Rectal smooth muscle tissue (tissue), 1 donor: ENCODE measurements at regions not wholly inside any gene's neighbourhood (a gene's known extent, or its start where the extent isn't known, plus 50 kb on each side); places are given as distances from the start of the nearest gene placed in this dataset.

Source experiments
- H3K27ac ChIP-seq: one replicate; pipeline ENCODE4 v1.7.0; 2013; ENCODE audit warnings: low read depth, low read length, inconsistent platforms
- H3K27me3 ChIP-seq: one replicate; pipeline ENCODE4 v1.7.0; 2013; ENCODE audit warnings: low read length; ENCODE audit not compliant: control insufficient read depth, insufficient read depth
- H3K36me3 ChIP-seq: one replicate; pipeline ENCODE4 v1.7.0; 2013; ENCODE audit warnings: low read length; ENCODE audit not compliant: control insufficient read depth, insufficient read depth
- H3K4me1 ChIP-seq: one replicate; pipeline ENCODE4 v1.7.0; 2013; ENCODE audit warnings: low read length; ENCODE audit not compliant: control insufficient read depth, insufficient read depth
- H3K4me3 ChIP-seq: one replicate; pipeline ENCODE4 v1.7.0; 2013; ENCODE audit warnings: low read length
- H3K9ac ChIP-seq: one replicate; pipeline ENCODE4 v1.7.0; 2013; ENCODE audit warnings: low read length

DNA sequence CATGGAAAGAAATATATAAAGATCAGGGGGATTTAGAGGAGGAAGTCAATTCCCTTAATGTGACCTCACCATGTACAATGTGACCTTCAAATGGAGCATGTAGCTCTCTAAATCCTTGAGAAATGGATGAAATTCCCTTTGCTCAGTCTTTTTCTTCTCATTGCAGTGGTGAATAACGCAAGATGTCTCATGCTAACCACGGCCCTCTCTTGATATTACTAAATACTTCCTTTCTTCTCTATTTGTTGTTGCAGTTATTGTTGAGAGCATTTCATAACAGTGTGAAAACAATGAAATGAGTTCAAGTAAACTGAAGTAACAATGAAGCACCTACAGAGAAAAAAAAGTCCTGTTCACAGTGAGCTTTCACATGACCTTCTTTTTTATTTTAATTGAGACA lies 55.6 kb downstream of the ZNF281 start:
- Histone ChIP-seq H3K27me3 (no peaks in the 10 kb centered on the region), H3K27ac (no peak overlapping the region), H3K4me3 (no peak overlapping the region), H3K36me3 (no peaks in the 10 kb centered on the region), H3K9ac (no peak overlapping the region), H3K4me1 (no peaks in the 10 kb centered on the region)

DNA sequence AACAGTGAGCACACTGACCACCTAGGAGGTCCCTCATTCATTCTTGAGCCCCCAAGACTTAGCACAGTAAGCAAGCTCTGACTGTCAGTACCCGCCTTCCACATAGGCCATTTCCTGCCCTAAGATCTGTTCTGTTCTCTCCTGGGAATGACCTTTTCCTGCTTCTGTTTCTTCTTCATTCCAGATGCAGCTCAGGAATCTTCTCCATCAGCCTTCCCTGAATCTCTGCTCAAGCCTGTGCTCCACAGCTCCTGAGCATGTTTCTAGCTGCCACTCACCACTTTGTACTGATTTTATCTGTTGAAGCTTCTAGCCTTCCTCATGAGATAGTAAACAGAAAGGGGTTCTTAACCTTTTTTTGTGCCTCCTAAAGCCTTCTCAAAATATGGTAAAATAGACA lies 56.6 kb downstream of the ZNF281 start:
- no peaks in the 10 kb centered on the region for H3K4me1 ChIP-seq
- no peak overlapping the region for H3K9ac ChIP-seq
- H3K4me3 ChIP-seq, result no peak overlapping the region
- H3K27me3 ChIP-seq, result no peaks in the 10 kb centered on the region
- no peaks in the 10 kb centered on the region for H3K36me3 ChIP-seq
- H3K27ac ChIP-seq, result no peak overlapping the region

DNA sequence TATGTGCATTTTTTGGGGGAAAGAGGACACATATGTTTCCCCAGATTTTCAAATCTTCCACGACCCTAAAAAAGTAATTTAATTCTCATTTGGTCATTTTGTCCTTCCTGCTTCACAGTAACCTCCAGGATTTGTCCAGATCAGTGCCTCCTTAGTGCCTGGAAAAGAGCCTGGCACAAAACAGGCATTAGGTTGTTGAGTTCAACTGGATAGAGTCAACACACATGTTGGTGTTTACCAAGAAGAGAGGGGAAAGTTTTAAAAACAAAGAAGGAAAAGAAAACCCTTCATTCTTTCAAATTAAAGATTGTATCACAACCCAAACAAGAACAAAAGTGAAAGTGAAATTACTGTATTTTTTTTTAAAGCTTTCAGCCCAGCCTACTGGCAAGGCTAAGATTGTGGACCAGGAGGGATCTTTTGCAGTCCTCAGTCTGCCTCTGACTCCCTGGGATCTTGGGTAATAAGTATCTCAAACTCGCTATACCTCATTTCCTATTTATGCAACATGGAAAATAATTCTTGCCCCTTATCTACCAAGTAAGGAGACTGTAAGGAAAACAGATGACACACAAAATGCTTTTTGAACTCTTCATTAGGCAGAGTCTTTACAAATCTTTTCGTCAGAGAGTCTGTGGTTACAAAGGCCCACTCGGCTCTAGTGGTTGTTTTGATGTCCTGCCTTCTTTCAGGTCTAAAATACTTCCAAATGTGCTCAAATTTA lies 57.8 kb downstream of the ZNF281 start:
- H3K4me1 ChIP-seq, result no peaks in the 10 kb centered on the region
- H3K27ac ChIP-seq, result peak overlapping the region; percentile 21
- no peak overlapping the region for H3K9ac ChIP-seq
- no peaks in the 10 kb centered on the region for H3K36me3 ChIP-seq
- H3K4me3 ChIP-seq, result peak overlapping the region; percentile 43
- H3K27me3 ChIP-seq, result no peaks in the 10 kb centered on the region

DNA sequence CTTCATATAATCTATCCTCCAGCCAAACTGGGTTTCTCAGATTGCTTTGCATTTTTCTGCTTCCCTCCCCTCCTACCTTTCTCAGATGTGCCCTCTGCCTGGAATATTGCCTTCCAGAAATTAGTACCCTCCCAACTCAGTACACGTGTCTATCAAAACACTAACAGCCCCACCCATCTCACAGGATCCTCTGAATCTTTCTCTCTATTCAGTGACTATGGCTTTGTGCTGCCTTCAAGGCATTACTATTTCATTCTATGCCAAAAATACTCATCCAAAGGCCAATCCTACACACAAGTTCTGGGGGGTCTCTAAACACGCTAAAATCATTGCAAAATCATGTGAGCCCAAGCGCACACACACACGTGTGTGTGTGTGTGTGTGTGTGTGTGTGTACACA lies 58.4 kb downstream of the ZNF281 start:
- Histone ChIP-seq H3K27me3 (no peaks in the 10 kb centered on the region), H3K4me3 (peak overlapping the region; percentile 43), H3K4me1 (no peaks in the 10 kb centered on the region), H3K9ac (no peak overlapping the region), H3K27ac (no peak overlapping the region), H3K36me3 (no peaks in the 10 kb centered on the region)

DNA sequence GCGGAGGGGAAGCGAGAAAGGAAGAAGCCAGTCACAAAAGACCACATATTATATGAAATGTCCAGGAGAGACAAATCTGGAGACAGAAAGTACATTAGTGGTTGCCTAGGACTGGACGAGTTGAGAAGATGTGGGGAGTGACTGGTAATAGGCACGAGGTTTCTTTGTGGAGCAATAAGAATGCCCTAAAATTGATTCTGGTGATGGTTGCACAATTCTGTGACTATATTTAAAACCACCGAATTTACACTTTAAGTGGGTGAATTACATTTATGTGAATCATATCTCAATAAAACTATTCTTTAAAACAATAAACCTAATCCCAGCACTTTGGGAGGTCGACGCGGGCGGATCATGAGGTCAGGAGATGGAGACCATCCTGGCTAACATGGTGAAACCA lies 63.1 kb downstream of the ZNF281 start:
- Histone ChIP-seq H3K36me3 (no peaks in the 10 kb centered on the region), H3K4me1 (no peaks in the 10 kb centered on the region), H3K27ac (no peak overlapping the region), H3K4me3 (no peak overlapping the region), H3K9ac (no peak overlapping the region), H3K27me3 (no peaks in the 10 kb centered on the region)

DNA sequence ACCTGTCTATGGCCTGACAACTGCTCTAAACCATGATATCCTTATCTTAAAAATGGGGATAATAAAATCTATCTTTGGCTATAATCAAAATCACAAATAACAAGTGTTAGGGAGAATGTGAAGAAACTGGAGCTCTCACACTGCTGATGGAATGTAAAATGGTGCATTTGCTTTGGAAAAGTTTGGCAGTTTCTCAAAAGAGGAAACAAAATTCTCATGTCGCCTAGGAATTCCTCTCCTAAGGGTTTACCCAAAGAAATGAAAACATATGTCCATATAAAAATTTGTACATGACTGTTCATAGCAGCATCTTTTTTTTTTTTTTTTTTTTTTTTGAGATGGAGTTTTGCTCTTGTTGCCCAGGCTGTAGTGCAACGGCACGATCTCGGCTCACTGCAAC lies 64.3 kb downstream of the ZNF281 start:
- Histone ChIP-seq H3K4me1 (no peaks in the 10 kb centered on the region), H3K36me3 (no peaks in the 10 kb centered on the region)

DNA sequence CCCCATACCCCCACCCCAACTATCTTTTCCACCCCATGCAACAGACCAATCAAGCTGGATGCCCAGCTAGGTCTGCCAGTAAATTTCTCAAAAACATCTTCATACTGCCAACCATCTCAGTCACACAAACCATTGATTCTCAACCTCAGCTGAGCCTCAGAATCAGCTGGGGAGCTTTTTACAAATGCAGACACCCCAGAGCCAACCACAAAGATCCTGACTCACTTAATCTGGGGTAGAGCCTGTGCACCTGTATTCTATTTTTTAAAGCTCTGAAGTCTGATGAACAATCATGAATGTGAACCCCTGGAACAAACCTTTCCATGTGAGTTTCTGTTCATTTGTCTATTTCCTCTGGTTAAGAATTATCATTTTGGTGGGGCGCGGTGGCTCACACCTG lies 66.0 kb downstream of the ZNF281 start:
- no peaks in the 10 kb centered on the region for H3K4me1 ChIP-seq
- H3K9ac ChIP-seq, result no peak overlapping the region
- no peak overlapping the region for H3K4me3 ChIP-seq
- no peaks in the 10 kb centered on the region for H3K27me3 ChIP-seq
- H3K27ac ChIP-seq, result no peak overlapping the region
- H3K36me3 ChIP-seq, result no peaks in the 10 kb centered on the region

More for the DNA sequence above, 64.3 kb downstream of the ZNF281 start:
- H3K9ac ChIP-seq, result no peak overlapping the region
- no peak overlapping the region for H3K4me3 ChIP-seq
- H3K27ac ChIP-seq, result no peak overlapping the region
- H3K27me3 ChIP-seq, result no peaks in the 10 kb centered on the region

DNA sequence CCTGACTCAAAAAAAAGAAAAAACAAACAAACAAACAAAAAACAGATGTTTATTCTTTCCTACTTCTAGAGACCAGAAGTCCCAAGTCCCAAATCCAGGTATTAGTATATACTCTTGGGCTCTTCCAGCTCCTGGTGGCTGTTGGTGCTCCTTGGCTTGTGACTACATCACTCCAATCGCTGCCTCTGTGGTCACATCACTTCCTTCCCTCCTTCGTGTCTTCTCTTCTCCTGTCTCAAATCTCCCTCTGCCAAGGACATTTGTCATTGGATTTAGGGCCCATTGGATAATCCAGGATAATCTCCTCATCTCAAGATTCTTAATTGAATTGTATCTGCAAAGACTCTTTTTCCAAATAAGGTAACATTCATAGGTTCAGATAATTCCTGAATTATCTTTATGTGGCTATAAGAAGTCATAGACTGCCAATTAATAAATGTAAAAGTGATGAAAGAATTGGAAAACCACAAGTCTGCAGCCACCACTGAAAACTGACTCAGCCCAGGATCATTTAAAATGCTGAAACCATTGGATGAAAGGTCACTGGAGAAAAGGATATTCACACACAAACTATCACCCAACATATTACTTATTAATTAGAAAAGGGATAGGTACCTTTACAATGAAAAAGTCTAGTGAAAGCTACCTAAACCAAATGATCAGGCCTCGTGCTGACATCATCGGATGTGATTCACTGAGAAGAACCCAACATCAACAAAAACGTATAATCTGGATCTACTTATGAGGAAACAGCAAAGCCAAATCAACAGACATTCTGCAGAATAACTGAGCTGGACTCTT lies 67.1 kb downstream of the ZNF281 start:
- no peak overlapping the region for H3K9ac ChIP-seq
- H3K36me3 ChIP-seq, result no peaks in the 10 kb centered on the region
- H3K27me3 ChIP-seq, result no peaks in the 10 kb centered on the region
- no peak overlapping the region for H3K4me3 ChIP-seq
- H3K27ac ChIP-seq, result no peak overlapping the region
- no peaks in the 10 kb centered on the region for H3K4me1 ChIP-seq

DNA sequence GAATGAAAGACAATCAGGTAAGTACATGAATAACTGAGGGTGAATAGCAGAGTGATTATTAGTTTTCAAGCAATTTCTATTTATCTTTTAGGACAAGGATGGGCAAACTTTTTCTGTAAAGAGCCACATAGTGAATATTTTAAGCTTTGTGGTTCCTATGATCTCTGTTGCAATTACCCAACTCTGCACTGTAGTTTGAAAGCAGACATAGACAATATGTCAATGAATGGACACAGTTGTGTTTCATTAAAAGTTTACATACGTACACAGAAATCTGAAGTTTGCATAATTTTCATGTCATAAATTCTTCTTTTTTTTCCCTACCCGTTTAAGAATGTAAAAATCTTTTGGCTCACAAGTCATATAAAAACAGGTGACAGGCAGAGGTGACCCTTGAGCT lies 71.4 kb downstream of the ZNF281 start:
- no peaks in the 10 kb centered on the region for H3K36me3 ChIP-seq
- H3K4me3 ChIP-seq, result no peak overlapping the region
- no peak overlapping the region for H3K9ac ChIP-seq
- no peak overlapping the region for H3K27ac ChIP-seq
- H3K27me3 ChIP-seq, result no peaks in the 10 kb centered on the region
- H3K4me1 ChIP-seq, result no peaks in the 10 kb centered on the region

DNA sequence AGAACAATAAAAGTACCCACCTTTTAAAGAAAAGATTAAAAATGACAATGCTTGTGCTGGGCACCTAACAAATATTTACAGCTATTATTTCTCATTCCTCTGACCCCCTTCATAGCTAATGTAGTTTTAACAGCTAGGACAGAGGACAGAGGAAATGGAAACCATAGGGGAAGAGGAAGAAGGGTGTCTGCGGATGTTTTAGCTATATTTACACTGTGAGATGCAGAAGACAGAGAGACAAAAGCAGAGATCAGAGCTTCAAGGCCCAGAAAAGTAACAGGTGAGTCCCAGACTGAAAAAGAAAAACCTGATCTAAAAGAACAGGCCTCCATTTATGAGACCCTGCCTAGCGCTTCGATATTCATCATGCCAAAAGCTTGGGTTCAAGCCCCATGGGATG lies 72.0 kb downstream of the ZNF281 start:
- Histone ChIP-seq H3K4me1 (no peaks in the 10 kb centered on the region), H3K36me3 (no peaks in the 10 kb centered on the region), H3K27ac (no peak overlapping the region), H3K27me3 (no peaks in the 10 kb centered on the region), H3K9ac (no peak overlapping the region), H3K4me3 (no peak overlapping the region)

DNA sequence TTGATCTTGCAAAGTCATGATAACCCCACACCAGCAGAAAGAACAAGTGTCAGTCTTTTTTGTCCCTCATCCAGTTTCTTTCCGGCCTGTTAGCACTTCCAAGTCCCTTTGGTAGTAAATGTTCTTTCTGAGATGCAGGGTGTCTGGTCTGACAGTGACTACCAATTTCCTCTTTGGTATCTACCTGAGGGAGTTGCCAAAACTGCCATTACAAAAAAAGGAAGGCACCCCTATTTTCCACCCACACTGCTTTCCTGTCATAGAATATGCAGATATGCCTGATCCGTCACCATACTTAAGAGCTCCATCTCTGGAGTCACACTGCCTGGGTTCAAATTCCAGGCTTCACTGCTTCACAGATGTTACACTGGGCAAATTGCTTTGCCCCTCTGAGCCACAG lies 72.4 kb downstream of the ZNF281 start:
- Histone ChIP-seq H3K27me3 (no peaks in the 10 kb centered on the region), H3K36me3 (no peaks in the 10 kb centered on the region), H3K4me1 (no peaks in the 10 kb centered on the region), H3K27ac (no peak overlapping the region), H3K9ac (no peak overlapping the region), H3K4me3 (no peak overlapping the region)

DNA sequence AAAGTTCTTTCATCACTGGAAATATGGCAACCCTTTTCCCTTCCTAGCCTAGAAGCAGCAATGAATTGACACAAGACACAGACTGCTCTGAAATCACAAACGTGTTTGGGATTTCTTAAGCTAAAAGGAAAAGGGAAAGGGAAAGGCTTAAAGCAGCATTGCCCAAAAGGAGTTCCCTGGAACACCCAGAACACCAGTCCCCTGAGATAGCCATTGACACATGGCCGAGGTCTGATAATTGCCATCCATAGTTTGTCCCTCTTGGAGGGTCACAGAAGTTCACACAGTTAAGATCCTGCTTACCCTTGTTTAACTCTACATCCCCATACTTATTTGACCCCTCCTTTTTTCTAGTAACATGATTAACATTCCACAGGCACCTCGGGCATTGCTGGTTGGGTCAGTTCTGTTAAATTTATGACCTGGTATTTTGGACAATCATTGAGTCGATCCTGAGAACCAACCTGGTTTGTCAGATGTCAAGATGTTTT lies 72.9 kb downstream of the ZNF281 start:
- no peaks in the 10 kb centered on the region for H3K27me3 ChIP-seq
- H3K4me3 ChIP-seq, result no peak overlapping the region
- no peaks in the 10 kb centered on the region for H3K36me3 ChIP-seq
- H3K27ac ChIP-seq, result no peak overlapping the region
- H3K4me1 ChIP-seq, result no peaks in the 10 kb centered on the region
- no peak overlapping the region for H3K9ac ChIP-seq
